Transverse colon (tissue), 4 donors: ENCODE measurements at regions not wholly inside any gene's neighbourhood (a gene's known extent, or its start where the extent isn't known, plus 50 kb on each side); places are given as distances from the start of the nearest gene placed in this dataset.

Experiments used
- DNase-seq: peaks from one replicate; pipeline ENCODE4 v3.0.0-alpha.2; 2019
- H3K27ac ChIP-seq, 4 donors: fragments of 200-600 bp; sonication (generic); 2 replicates each; pipeline ENCODE4 v1.5.1; 2016 to 2018; ENCODE audit warnings: inconsistent platforms in 4 of 4
- H3K27me3 ChIP-seq: fragments of 200-600 bp; sonication (generic); 2 replicates; pipeline ENCODE4 v1.5.1; 2017; ENCODE audit warnings: inconsistent platforms
- H3K36me3 ChIP-seq, 4 donors: fragments of 200-600 bp; sonication (generic); 2 replicates each; pipeline ENCODE4 v1.5.1; 2017 to 2019; ENCODE audit warnings: inconsistent platforms in 4 of 4
- H3K4me1 ChIP-seq, 4 donors: fragments of 200-600 bp; sonication (generic); 2 replicates each; pipeline ENCODE4 v1.5.1; 2017 to 2020; ENCODE audit warnings: inconsistent platforms in 4 of 4
- H3K4me3 ChIP-seq, 4 donors: fragments of 200-600 bp; sonication (generic); 1 replicate in 1 of 4; 2 replicates in 3 of 4; pipeline versions ENCODE4 v1.5.1 to v1.6.1; 2017 to 2019; ENCODE audit warnings: inconsistent platforms in 4 of 4
- H3K9me3 ChIP-seq, 2 donors: fragments of 200-600 bp; sonication (generic); 2 replicates each; pipeline ENCODE4 v1.5.1; 2017 to 2019; ENCODE audit warnings: inconsistent platforms in 2 of 2
- EP300 ChIP-seq: sonication (generic); formaldehyde crosslinking; IDR thresholded peaks from one replicate; pipeline ENCODE4 v1.6.1; 2017; ENCODE audit warnings: antibody characterized with exemption, low read depth
- POLR2A ChIP-seq: fragments of 450-650 bp; IDR thresholded peaks from one replicate; pipeline ENCODE4 v1.6.1; 2016; ENCODE audit warnings: antibody characterized with exemption, mild to moderate bottlenecking, moderate library complexity
- POLR2AphosphoS5 ChIP-seq, 3 donors: sonication (generic); formaldehyde crosslinking; IDR thresholded peaks; one replicate each; pipeline ENCODE4 v1.6.1; 2016; ENCODE audit warnings: antibody characterized with exemption in 3 of 3
- WGBS, 2 donors: methylation state at CpG; one replicate each; pipeline ENCODE4 v1.1.5; 2018; ENCODE audit warnings: low coverage in 1 of 2; 5-methylcytosine and 5-hydroxymethylcytosine counted together
- in situ Hi-C, 4 donors: fragments of 200-750 bp; cut with MboI; loops; one replicate each; pipeline versions ENCODE4 v1.15.0 to v1.15.1; 2017; ENCODE audit warnings: low sequenced_read_pairs in 3 of 4, low pct_ligation_motif_present in 1 of 4, low pct_unique_long_range_greater_than_20kb in 1 of 4
- intact Hi-C: fragments of 100-400 bp; cut with DNase I; formaldehyde crosslinking; loops from one replicate; pipeline ENCODE4 v1.15.1; 2023; ENCODE audit warnings: low total_unique reads
- TF ChIP-seq, protein P1 (sequence below), 5 experiments: fragments of 200-600 bp in 3 of 5; fragments of 450-650 bp in 2 of 5; sonication (generic) in 3 of 5; IDR thresholded peaks; 1 replicate in 2 of 5; 2 replicates in 3 of 5; pipeline ENCODE4 v1.5.1; 2016 to 2017; ENCODE audit warnings: antibody characterized with exemption in 5 of 5, inconsistent platforms in 3 of 5, mild to moderate bottlenecking in 2 of 5, moderate library complexity in 1 of 5

DNA sequence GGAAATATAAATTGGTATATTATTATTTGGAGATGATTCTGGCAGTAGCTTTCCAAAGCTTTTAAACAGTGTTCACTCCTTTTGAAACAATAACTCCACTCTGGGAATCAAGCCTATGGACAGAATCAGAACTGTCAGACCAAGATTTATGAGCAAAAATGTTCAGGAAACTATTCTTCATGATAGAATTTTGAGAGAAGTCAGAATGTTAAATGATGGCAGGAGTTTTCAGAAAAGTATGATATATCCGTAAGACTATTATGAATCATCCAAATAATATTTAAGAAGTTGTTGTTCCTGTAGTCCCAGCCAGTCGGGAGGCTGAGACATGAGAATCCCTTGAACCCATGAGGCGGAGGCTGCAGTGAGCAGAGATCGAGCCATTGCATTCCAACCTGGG lies 50.5 kb upstream of the ADGRG2 start:
- Histone ChIP-seq H3K4me3 (no peak overlapping the region), H3K27ac (no peak overlapping the region), H3K27me3 (no peaks in the 10 kb centered on the region), H3K4me1 (no peaks in the 10 kb centered on the region), H3K9me3 (no peaks in the 10 kb centered on the region), H3K36me3 (no peaks in the 10 kb centered on the region)
- WGBS, 2 donors: 63 to 89% methylated on average over 3 to 4 of the region's 4 CpGs
- DNase-seq: no peak
- in situ Hi-C loops: no loop called here
- TF ChIP-seq POLR2A (no peak), POLR2AphosphoS5 (IDR thresholded peaks at IDR 0.05) (no peak), EP300 (no peak)
- TF ChIP-seq, protein P1, sequence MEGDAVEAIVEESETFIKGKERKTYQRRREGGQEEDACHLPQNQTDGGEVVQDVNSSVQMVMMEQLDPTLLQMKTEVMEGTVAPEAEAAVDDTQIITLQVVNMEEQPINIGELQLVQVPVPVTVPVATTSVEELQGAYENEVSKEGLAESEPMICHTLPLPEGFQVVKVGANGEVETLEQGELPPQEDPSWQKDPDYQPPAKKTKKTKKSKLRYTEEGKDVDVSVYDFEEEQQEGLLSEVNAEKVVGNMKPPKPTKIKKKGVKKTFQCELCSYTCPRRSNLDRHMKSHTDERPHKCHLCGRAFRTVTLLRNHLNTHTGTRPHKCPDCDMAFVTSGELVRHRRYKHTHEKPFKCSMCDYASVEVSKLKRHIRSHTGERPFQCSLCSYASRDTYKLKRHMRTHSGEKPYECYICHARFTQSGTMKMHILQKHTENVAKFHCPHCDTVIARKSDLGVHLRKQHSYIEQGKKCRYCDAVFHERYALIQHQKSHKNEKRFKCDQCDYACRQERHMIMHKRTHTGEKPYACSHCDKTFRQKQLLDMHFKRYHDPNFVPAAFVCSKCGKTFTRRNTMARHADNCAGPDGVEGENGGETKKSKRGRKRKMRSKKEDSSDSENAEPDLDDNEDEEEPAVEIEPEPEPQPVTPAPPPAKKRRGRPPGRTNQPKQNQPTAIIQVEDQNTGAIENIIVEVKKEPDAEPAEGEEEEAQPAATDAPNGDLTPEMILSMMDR (IDR thresholded peaks at IDR 0.05): no peak
- intact Hi-C loops: no loop called here

DNA sequence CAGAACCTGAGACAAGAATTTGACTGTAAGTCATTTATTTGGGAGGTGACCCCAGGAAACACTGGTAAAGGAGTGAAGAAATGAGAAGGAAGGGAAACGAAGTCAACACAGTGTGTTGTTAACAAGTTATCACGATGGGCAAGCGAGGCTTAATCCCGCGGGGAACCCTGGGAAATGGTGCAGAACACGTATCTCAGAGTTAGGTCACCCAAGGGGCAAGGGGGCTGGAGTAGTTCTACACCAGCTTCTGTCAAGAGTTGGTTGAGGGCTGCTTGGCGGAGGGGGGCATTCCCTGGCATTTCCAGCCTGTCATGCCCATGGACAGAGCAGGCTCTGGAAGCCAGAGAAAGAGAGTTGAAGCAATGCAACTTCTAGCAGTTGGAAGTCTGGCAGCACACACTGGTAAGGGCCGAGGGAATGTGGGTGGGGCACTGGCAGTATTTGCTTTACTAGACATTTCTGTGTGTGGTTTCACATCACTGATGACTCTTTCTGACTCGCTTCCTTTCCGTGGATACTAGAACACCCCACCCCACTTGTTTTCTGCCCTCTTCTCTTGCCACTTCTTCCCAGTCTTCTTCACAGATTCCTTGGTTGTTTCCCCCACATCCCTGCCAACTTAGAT lies 52.2 kb upstream of the ADGRG2 start:
- TF ChIP-seq POLR2AphosphoS5 (IDR thresholded peaks at IDR 0.05) (no peak), POLR2A (no peak), EP300 (no peak)
- TF ChIP-seq, protein P1 (IDR thresholded peaks at IDR 0.05): no peak
- no peak for DNase-seq
- in situ Hi-C loops (no loop called here), intact Hi-C loops (no loop called here)
- Histone ChIP-seq H3K36me3 (no peaks in the 10 kb centered on the region), H3K4me3 (no peak overlapping the region), H3K27me3 (no peaks in the 10 kb centered on the region), H3K27ac (no peak overlapping the region), H3K4me1 (no peaks in the 10 kb centered on the region), H3K9me3 (no peaks in the 10 kb centered on the region)
- 60 to 68% methylated on average over 7 to 10 of the region's 10 CpGs for WGBS, 2 donors

DNA sequence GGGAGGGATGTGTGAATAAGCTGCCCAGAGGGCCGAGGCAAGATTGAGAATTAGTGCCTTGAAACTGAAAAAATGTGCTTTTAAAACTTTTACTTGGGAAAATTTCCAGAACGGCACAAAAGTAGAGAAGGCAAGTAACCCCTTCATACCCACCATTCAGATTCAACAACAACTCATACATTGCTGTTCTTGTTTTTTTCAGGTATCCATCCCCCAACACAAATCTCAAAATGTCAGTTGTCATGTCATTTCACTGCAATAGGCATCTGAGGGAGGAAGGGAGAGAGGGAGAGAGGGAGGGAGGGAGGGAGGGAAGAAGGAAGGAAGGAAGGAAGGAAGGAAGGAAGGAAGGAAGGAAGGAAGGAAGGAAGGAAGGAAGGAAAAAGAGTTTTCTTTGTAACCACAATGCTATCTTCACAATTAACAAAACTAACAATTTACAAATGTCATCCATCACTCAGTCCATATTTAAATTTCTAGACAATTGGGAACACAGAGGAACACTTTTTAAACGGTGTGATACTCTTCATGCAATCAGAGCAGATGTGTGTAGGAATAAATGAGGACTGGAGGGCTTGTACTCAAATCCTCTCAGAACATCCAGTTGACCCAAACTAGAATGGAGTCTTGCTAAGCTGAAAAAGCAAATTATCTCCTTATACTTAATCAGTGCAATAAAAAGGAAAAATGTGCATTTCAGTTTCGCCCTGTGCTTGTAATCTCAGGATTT lies 54.8 kb upstream of the ADGRG2 start:
- H3K36me3 ChIP-seq: no peaks in the 10 kb centered on the region
- no peaks in the 10 kb centered on the region for H3K27me3 ChIP-seq
- H3K4me3 ChIP-seq: no peak overlapping the region
- H3K9me3 ChIP-seq: no peaks in the 10 kb centered on the region
- 60% methylated on average over 1 to 4 of the region's 4 CpGs for WGBS, 2 donors
- DNase-seq: no peak
- intact Hi-C loops (no loop called here), in situ Hi-C loops (no loop called here)
- no peaks in the 10 kb centered on the region for H3K4me1 ChIP-seq
- TF ChIP-seq POLR2AphosphoS5 (IDR thresholded peaks at IDR 0.05) (no peak), EP300 (no peak), POLR2A (no peak)
- TF ChIP-seq, protein P1 (IDR thresholded peaks at IDR 0.05): no peak
- no peak overlapping the region for H3K27ac ChIP-seq

DNA sequence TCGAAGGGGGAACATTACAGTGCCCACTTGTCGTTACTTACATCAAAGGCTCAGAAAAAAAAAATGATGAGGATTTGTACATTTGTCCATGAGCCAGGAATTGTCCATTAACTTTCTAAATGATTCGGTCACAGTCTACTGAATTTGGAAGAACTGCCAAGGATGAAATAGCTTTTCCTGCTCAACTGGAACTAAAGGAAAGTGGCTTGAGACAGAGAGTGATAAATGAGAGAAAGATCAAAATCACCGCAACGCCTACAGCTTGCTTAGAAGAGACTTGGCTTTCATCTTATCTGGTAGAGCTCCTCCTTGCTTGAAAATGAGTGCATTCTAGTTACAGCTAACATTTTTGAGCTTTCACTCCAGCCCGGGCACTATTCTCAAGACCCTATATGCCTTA lies 55.5 kb upstream of the ADGRG2 start:
- intact Hi-C loops: no loop called here
- no peak for DNase-seq
- WGBS, 2 donors: 72 to 94% methylated on average over 3 to 6 of the region's 6 CpGs

More for the DNA sequence above, 55.5 kb upstream of the ADGRG2 start:
- Histone ChIP-seq H3K9me3 (no peaks in the 10 kb centered on the region), H3K4me1 (no peaks in the 10 kb centered on the region), H3K27ac (no peak overlapping the region), H3K36me3 (no peaks in the 10 kb centered on the region), H3K27me3 (no peaks in the 10 kb centered on the region), H3K4me3 (no peak overlapping the region)
- TF ChIP-seq POLR2AphosphoS5 (IDR thresholded peaks at IDR 0.05): no peak
- TF ChIP-seq EP300: no peak
- TF ChIP-seq POLR2A: no peak
- TF ChIP-seq, protein P1 (IDR thresholded peaks at IDR 0.05): no peak
- in situ Hi-C loops: no loop called here
